ENCODE measurements at regions not wholly inside any gene's neighbourhood (a gene's known extent, or its start where the extent isn't known, plus 50 kb on each side); places are given as distances from the start of the nearest gene placed in this dataset.
"Not testable (repeated sequence)": the region's sequence is repeated elsewhere in the genome, so short reads cannot be mapped to it uniquely, and the experiment has no call there.

DNA sequence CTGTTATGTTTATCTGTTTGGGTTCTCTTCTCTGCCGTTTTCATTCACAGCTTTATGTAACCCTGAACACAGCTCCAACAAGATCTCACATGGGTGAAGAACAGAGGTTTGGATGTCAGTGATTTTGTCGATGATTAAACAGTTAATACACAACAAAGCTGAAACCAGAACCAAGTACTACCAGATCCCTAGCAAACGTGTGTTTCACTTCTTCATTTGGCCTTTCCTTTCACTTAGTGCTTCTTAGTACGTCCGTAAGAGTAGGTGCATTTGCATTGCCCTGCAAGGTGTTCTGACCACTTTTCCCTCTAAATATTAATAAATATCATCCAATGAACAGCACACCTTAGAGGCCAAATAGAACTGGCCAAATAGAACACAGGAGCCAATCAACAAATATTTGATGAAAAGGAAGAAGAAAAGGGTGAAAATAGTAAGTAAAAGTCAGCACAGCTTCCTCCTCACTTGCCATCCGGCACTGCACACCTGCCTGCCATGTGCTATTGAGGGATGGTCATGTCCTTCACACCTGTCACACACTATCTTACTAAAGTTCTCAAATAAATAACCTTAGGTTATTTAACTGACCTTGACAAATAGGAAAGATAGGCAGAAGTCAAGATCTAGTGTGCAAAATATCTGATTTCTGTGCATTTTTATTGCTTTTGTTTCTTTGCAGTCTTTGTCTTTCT is 252.6 kb upstream of the ANKRD30A start:
- DNase-seq: no peak

DNA sequence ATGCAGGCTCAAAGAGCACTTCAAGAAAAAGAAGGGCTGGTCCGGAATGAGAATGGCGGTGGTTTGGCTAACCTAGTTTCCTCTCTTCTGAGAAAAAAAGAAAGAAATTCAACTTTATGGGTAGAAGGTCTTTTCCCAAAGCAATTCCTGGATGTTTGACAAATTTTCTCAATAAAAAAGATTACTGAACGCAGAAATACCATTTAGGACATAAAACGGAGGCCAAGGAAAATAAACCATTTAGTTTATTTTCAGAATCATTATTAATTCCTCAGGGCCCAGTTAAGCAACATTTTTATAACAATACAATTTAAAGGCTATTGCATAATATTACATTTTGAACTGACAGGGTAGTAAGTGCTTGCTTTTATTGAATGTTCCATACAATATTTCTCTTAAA is 284.6 kb upstream of the ANKRD30A start:
- DNase-seq: no peak

GRCh38 chr10:36837416-36837815 is 288.0 kb upstream of the ANKRD30A start:
- DNase-seq: no peak

- no peak for DNase-seq
These were observed 305.6 kb upstream of the ANKRD30A start for GRCh38 chr10:36819781-36820180.

DNA sequence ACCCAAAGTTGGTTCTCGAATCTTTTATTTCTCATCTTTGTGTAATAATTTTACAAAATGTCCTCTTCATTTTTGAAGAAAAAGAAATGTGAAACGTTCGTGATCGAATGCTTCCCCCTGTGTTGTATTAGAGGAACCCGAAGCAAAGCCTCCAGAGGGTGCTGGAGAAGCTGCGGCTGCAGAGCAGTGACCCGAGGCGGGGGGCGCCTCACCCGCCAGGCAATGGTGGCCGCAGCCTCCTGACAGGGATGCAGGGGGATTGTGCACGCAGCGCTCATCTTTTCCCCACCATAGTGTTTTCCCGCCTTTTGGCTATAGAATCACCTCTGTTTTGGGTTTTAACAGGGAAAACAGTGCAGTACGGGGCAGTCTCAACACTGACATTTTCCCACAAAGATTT is 307.5 kb upstream of the ANKRD30A start:
- DNase-seq: no peak

DNA sequence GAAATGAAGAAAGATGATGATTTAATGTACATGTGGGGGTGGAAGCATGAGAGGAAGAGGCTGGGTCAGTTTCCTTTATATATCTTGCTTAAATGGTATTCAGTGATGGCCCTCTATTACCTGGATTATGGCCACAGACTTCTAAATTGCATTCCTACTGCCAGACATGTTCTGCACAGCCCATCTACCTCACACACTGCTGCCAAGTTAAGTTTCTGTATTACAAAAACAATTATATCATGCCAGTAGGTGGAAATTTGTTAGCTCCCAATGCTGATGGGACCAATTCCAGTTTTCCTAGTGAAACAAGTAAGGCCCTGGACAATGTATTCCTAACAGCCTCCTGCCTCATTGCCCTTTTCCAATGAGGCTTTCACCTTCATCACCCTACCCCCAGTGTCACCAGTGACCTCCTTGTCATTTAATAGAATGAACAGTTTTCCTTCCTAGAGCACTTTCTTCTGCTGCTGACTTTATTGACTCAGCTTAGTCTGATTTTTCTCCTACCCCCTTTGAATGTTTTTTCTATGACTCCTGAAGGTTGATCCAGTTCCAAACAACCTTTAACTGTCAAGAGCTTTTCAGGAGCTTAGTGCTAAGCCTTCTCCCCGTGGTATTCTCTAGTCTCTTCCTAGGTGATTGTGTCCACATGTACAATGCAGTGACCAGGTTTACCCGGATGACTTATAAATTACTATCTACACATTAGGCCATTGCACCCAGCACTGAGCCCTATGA is 316.6 kb upstream of the ANKRD30A start:
- DNase-seq: no peak

DNA sequence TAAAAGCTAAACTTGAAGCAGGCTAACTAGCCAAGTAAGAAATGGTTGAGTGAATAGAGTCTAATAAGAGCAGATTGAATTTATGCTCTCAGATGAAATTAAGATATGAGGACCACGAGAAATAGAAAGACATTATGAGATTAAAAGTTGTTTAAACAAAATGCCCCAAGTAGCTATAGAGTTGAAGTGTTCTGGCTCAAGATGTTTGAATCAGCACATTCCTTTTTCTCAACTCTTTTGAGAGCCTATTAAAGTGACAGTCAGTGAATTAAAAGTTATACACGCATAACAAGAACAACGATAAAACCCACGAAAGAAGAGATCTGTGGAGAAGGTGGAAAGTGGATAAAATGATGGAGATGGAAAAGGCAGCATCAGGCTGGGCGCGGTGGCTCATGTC is 322.2 kb upstream of the ANKRD30A start:
- no peak for DNase-seq

- no peak for DNase-seq
These were observed 322.8 kb upstream of the ANKRD30A start for GRCh38 chr10:36802490-36803153.

- DNase-seq: no peak
These were observed 323.7 kb upstream of the ANKRD30A start for GRCh38 chr10:36801660-36802059.

DNA sequence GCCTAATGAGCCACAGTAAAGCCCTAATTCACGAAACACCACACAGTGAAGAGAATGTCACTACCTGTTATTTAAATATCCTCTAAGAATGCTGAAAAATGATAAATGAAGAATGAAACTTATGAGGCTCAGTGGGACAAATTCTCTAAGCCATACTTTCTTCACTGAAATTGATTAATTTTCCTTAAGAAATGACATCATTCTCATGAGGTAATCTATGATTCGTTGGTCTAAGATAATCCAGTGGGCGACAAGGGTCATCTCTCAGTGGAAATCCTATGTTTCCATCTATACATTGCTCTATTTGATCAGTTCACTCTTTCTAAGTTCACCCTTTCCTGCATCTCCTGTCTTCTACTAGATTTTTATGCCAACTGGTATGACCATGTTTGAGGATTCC is 330.4 kb upstream of the ANKRD30A start:
- DNase-seq: no peak

GRCh38 chr10:36789974-36790373 is 335.4 kb upstream of the ANKRD30A start:
- DNase-seq: no peak

DNA sequence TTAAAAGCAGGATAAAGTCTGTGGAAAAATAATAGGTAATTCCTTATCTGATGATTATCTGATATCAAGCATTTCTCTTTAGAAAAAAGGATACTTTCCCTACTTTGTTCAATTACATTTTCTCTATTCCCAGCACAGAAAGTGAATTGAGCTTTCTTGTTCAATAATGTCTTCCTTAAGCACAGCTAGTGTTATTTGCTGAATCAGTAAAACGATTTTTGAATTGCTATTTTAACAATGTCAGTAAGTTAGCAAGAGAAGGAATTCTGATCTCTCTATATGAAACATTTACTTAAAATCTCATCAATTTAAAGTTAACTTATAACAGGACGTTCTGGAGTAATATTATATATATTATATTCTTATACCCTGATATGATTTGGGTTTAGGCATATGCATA is 337.2 kb upstream of the ANKRD30A start:
- DNase-seq: no peak

GRCh38 chr10:36783400-36783799 is 342.0 kb upstream of the ANKRD30A start:
- no peak for DNase-seq

GRCh38 chr10:36781570-36781969 is 343.8 kb upstream of the ANKRD30A start:
- no peak for DNase-seq

GRCh38 chr10:36780158-36780557 is 345.2 kb upstream of the ANKRD30A start:
- no peak for DNase-seq

DNA sequence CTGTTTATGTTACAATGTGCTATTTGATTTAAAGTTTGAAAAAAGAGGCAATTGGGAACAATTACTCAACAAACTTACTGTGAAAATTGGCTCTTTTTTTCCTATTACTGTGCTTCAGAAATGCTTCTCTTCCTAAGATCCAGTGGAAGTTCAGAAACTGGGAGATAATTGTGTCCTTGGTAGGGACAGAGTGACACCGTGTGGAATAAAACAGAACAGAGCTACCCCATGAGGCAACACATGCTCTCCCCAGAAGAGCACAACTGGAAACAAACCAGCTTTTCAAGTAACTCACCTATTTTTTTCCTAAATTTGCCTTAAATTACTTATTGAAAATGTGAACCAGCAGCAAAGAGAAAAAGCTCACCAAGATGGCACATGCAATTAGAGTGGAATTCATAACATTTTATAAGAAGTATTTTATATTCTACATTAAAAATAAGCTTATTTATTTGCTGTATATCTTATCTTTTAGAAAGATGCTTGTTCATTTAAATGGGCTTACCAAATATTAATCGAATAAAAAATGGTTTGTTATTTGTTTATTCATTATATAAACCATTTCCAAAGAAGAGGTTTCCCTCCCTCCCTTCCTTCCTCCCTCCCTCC is 346.1 kb upstream of the ANKRD30A start:
- no peak for DNase-seq

GRCh38 chr10:36778651-36779050 is 346.7 kb upstream of the ANKRD30A start:
- DNase-seq: no peak

- DNase-seq: no peak
These were observed 351.7 kb upstream of the ANKRD30A start for GRCh38 chr10:36773652-36774051.

- DNase-seq: no peak
These were observed 353.7 kb upstream of the ANKRD30A start for GRCh38 chr10:36771725-36772124.

DNA sequence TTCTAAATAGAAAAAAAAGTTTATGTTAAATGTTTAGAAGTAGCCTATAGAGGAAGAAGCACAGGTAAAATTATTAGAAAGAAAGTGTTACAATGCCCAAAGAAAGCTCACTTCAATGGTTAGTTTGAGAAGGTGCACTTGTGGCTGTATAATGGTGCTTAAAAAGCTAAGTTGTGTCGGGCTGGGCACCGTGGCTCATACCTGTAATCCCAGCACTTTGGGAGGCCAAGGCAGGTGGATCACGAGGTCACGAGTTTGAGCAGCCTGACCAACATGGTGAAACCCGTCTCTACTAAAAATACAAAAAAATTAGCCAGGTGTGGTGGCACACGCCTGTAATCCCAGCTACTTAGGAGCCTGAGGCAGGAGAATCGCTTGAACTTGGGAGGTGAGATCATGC is 355.7 kb upstream of the ANKRD30A start:
- not testable (repeated sequence) for DNase-seq

GRCh38 chr10:36766940-36767339 is 358.5 kb upstream of the ANKRD30A start:
- DNase-seq: no peak

- DNase-seq: no peak
These were observed 359.0 kb upstream of the ANKRD30A start for GRCh38 chr10:36766415-36766810.

GRCh38 chr10:36765782-36766414 is 359.5 kb upstream of the ANKRD30A start:
- DNase-seq: no peak
